Liver (tissue), 8 donors: ENCODE measurements at regions not wholly inside any gene's neighbourhood (a gene's known extent, or its start where the extent isn't known, plus 50 kb on each side); places are given as distances from the start of the nearest gene placed in this dataset.

Source experiments
- DNase-seq: peaks from one replicate; pipeline ENCODE4 v3.0.0-alpha.2; 2017; ENCODE audit warnings: low spot score
- H3K27ac ChIP-seq, 2 donors: one replicate each; pipeline ENCODE4 v1.7.0; 2013; ENCODE audit warnings: inconsistent platforms in 2 of 2, low read length in 2 of 2, control low read depth in 1 of 2, low read depth in 1 of 2, mild to moderate bottlenecking in 1 of 2
- H3K27me3 ChIP-seq, 4 donors: one replicate each; pipeline versions ENCODE4 v1.6.1 to v1.7.0; 2013; ENCODE audit warnings: low read length in 3 of 4, inconsistent platforms in 1 of 4, mild to moderate bottlenecking in 1 of 4, moderate library complexity in 1 of 4; ENCODE audit not compliant: control insufficient read depth in 4 of 4, insufficient read depth in 4 of 4
- H3K36me3 ChIP-seq, 4 donors: one replicate each; pipeline versions ENCODE4 v1.6.1 to v1.7.0; 2013; ENCODE audit warnings: low read length in 3 of 4, mild to moderate bottlenecking in 3 of 4, low read depth in 1 of 4, moderate library complexity in 1 of 4; ENCODE audit not compliant: control insufficient read depth in 4 of 4, insufficient read depth in 3 of 4
- H3K4me1 ChIP-seq, 4 donors: one replicate each; pipeline versions ENCODE4 v1.6.1 to v1.7.0; 2013; ENCODE audit warnings: low read length in 3 of 4, mild to moderate bottlenecking in 3 of 4, moderate library complexity in 1 of 4; ENCODE audit not compliant: control insufficient read depth in 4 of 4, insufficient read depth in 4 of 4
- H3K4me3 ChIP-seq, 3 donors: one replicate each; pipeline versions ENCODE4 v1.6.1 to v1.7.0; 2013; ENCODE audit warnings: low read length in 3 of 3, control low read depth in 1 of 3, low read depth in 1 of 3, mild to moderate bottlenecking in 1 of 3
- H3K9ac ChIP-seq, 2 donors: one replicate each; pipeline ENCODE4 v1.7.0; 2013; ENCODE audit warnings: low read length in 2 of 2, mild to moderate bottlenecking in 2 of 2, moderate library complexity in 2 of 2, control low read depth in 1 of 2, low read depth in 1 of 2
- H3K9me3 ChIP-seq, 4 donors: one replicate each; pipeline versions ENCODE4 v1.6.1 to v1.7.0; 2013; ENCODE audit warnings: low read length in 3 of 4; ENCODE audit not compliant: control insufficient read depth in 4 of 4
- CTCF ChIP-seq: fragments of 150-350 bp; IDR thresholded peaks from 2 replicates; pipeline ENCODE4 v1.5.1; 2017; ENCODE audit warnings: improper control_type of control experiment, low read depth, low read length; ENCODE audit not compliant: missing input control
- EGR1 ChIP-seq, 2 donors: IDR thresholded peaks; 2 replicates each; pipeline ENCODE4 v1.6.1; 2016 to 2018; ENCODE audit warnings: antibody characterized with exemption in 2 of 2, low read depth in 2 of 2
- FOXA1 ChIP-seq: IDR thresholded peaks from 2 replicates; pipeline ENCODE4 v1.6.1; 2016; ENCODE audit warnings: antibody characterized with exemption
- FOXA2 ChIP-seq: IDR thresholded peaks from 2 replicates; pipeline ENCODE4 v1.6.1; 2016; ENCODE audit warnings: antibody characterized with exemption
- GABPA ChIP-seq, 2 donors: IDR thresholded peaks in 1 of 2; conservative IDR thresholded peaks in 1 of 2; 2 replicates each; pipeline ENCODE4 v1.6.1; 2016; ENCODE audit warnings: antibody characterized with exemption in 2 of 2, mild to moderate bottlenecking in 1 of 2, moderate library complexity in 1 of 2
- HNF4A ChIP-seq, 2 donors: conservative IDR thresholded peaks; 2 replicates each; pipeline ENCODE4 v1.6.1; 2016; ENCODE audit warnings: antibody characterized with exemption in 2 of 2, mild to moderate bottlenecking in 2 of 2
- MAX ChIP-seq: IDR thresholded peaks from 2 replicates; pipeline ENCODE4 v1.6.1; 2016; ENCODE audit warnings: antibody characterized with exemption
- NR2F2 ChIP-seq: IDR thresholded peaks from 2 replicates; pipeline ENCODE4 v1.6.1; 2016; ENCODE audit warnings: antibody characterized with exemption
- RAD21 ChIP-seq, 2 donors: IDR thresholded peaks; 2 replicates each; pipeline ENCODE4 v1.6.1; 2016; ENCODE audit warnings: antibody characterized with exemption in 2 of 2, mild to moderate bottlenecking in 2 of 2
- REST ChIP-seq: IDR thresholded peaks from 2 replicates; pipeline ENCODE4 v1.6.1; 2016; ENCODE audit warnings: antibody characterized with exemption, mild to moderate bottlenecking
- SP1 ChIP-seq: IDR thresholded peaks from 2 replicates; pipeline ENCODE4 v1.6.1; 2018; ENCODE audit warnings: antibody characterized with exemption, mild to moderate bottlenecking
- WGBS: extraction: QIAGEN DNeasy Blood & Tissue Kit; methylation state at CpG from one replicate; pipeline ENCODE4 v1.1.7; 2013; 5-methylcytosine and 5-hydroxymethylcytosine counted together
- donor health status: healthy.
- donor health status: healthy.
- donor health status: healthy.
- donor health status: healthy.
- donor health status: healthy.

GRCh38 chr10:94101894-94102293 lies 108.2 kb downstream of the PLCE1 start:
- WGBS = 82% methylated on average over 1 of the region's 1 CpG
- TF ChIP-seq NR2F2 = no peak
- no peak for TF ChIP-seq RAD21 (IDR thresholded peaks at IDR 0.05)
- no peak for TF ChIP-seq EGR1 (IDR thresholded peaks at IDR 0.05; ENCODE audit: low read depth in 2 of 2)
- TF ChIP-seq FOXA2 = no peak
- TF ChIP-seq SP1 = no peak
- TF ChIP-seq REST = no peak
- TF ChIP-seq HNF4A (conservative IDR thresholded peaks at IDR 0.05) = no peak

GRCh38 chr10:94102436-94102835 lies 108.7 kb downstream of the PLCE1 start:
- TF ChIP-seq REST (no peak), CTCF (no peak), FOXA2 (no peak), EGR1 (IDR thresholded peaks at IDR 0.05; ENCODE audit: low read depth in 2 of 2) (no peak), GABPA (IDR thresholded peaks at IDR 0.05 in 1 of 2, conservative IDR thresholded peaks at IDR 0.05 in 1 of 2) (no peak), MAX (no peak), FOXA1 (no peak), NR2F2 (no peak)
- Histone ChIP-seq H3K9ac (no peak overlapping the region), H3K9me3 (no peaks in the 10 kb centered on the region), H3K27me3 (no peaks in the 10 kb centered on the region), H3K27ac (no peak overlapping the region), H3K4me1 (no peaks in the 10 kb centered on the region), H3K36me3 (no peaks in the 10 kb centered on the region), H3K4me3 (no peak overlapping the region)
- 82% methylated on average over 5 of the region's 5 CpGs for WGBS
- no peak for DNase-seq

More at GRCh38 chr10:94101894-94102293, 108.2 kb downstream of the PLCE1 start:
- no peaks in the 10 kb centered on the region for H3K36me3 ChIP-seq
- no peaks in the 10 kb centered on the region for H3K27me3 ChIP-seq
- H3K27ac ChIP-seq = no peak overlapping the region
- H3K9ac ChIP-seq = no peak overlapping the region
- no peaks in the 10 kb centered on the region for H3K4me1 ChIP-seq
- no peaks in the 10 kb centered on the region for H3K9me3 ChIP-seq
- no peak overlapping the region for H3K4me3 ChIP-seq
- DNase-seq = no peak
